GM12878 (cell line): ENCODE measurements at regions not wholly inside any gene's neighbourhood (a gene's known extent, or its start where the extent isn't known, plus 50 kb on each side); places are given as distances from the start of the nearest gene placed in this dataset.

ENCODE experiments used
- CBX5 ChIP-seq: sonication (generic); IDR thresholded peaks from 2 replicates; pipeline ENCODE4 v1.6.1; 2016; ENCODE audit warnings: low read depth, moderate library complexity, mild to moderate bottlenecking, inconsistent platforms
- CHD2 ChIP-seq: IDR thresholded peaks from 2 replicates; pipeline ENCODE4 v1.6.1; 2011; ENCODE audit warnings: low read depth, low read length, improper control_type of control experiment, borderline replicate concordance
- ELK1 ChIP-seq: IDR thresholded peaks from 2 replicates; pipeline ENCODE4 v1.6.1; 2012; ENCODE audit warnings: low read depth, low read length, improper control_type of control experiment
- EP300 ChIP-seq, 2 experiments: fragments of 150-350 bp in 1 of 2; IDR thresholded peaks; 2 replicates each; pipeline ENCODE4 v1.6.1; 2011 to 2012; ENCODE audit warnings: low read depth in 2 of 2, low read length in 2 of 2, borderline replicate concordance in 1 of 2, improper control_type of control experiment in 1 of 2, inconsistent platforms in 1 of 2; ENCODE audit not compliant: control insufficient read depth in 1 of 2
- HDAC2 ChIP-seq: fragments of 200-600 bp; sonication (generic); IDR thresholded peaks from 2 replicates; pipeline ENCODE4 v1.6.1; 2017
- IKZF2 ChIP-seq, 2 experiments: fragments of 450-650 bp; IDR thresholded peaks; 2 replicates each; pipeline ENCODE4 v1.6.1; 2017; ENCODE audit warnings: mild to moderate bottlenecking in 2 of 2, moderate library complexity in 2 of 2
- IRF5 ChIP-seq: fragments of 450-650 bp; IDR thresholded peaks from 2 replicates; pipeline ENCODE4 v1.6.1; 2017; ENCODE audit warnings: borderline replicate concordance
- JUND ChIP-seq: IDR thresholded peaks from 2 replicates; pipeline ENCODE4 v1.6.1; 2012; ENCODE audit warnings: low read depth, mild to moderate bottlenecking, low read length, improper control_type of control experiment, moderate library complexity
- MAX ChIP-seq: IDR thresholded peaks from 2 replicates; pipeline ENCODE4 v1.6.1; 2012; ENCODE audit warnings: low read depth, low read length, improper control_type of control experiment
- NFXL1 ChIP-seq: fragments of 450-650 bp; IDR thresholded peaks from 2 replicates; pipeline ENCODE4 v1.6.1; 2017; ENCODE audit warnings: antibody characterized with exemption, mild to moderate bottlenecking, borderline replicate concordance
- NFYA ChIP-seq: IDR thresholded peaks from 2 replicates; pipeline ENCODE4 v1.6.1; 2011; ENCODE audit warnings: low read depth, mild to moderate bottlenecking, low read length, improper control_type of control experiment, borderline replicate concordance
- NFYB ChIP-seq: IDR thresholded peaks from 2 replicates; pipeline ENCODE4 v1.6.1; 2011; ENCODE audit warnings: low read depth, mild to moderate bottlenecking, low read length, improper control_type of control experiment, moderate library complexity; ENCODE audit not compliant: insufficient read depth
- NR2C1 ChIP-seq: fragments of 450-650 bp; IDR thresholded peaks from 2 replicates; pipeline ENCODE4 v1.6.1; 2017; ENCODE audit warnings: antibody characterized with exemption, mild to moderate bottlenecking, moderate library complexity
- PAX5 ChIP-seq: IDR thresholded peaks from 2 replicates; pipeline ENCODE4 v1.6.1; 2011; ENCODE audit warnings: low read depth, low read length, borderline replicate concordance
- PBX3 ChIP-seq: IDR thresholded peaks from 2 replicates; pipeline ENCODE4 v1.6.1; 2011; ENCODE audit warnings: mild to moderate bottlenecking, low read depth, low read length, moderate library complexity; ENCODE audit not compliant: insufficient replicate concordance
- PML ChIP-seq: IDR thresholded peaks from 2 replicates; pipeline ENCODE4 v1.6.1; 2012; ENCODE audit warnings: low read length, inconsistent platforms
- POLR2A ChIP-seq: IDR thresholded peaks from 2 replicates; pipeline ENCODE4 v1.6.1; 2011; ENCODE audit warnings: low read depth, mild to moderate bottlenecking, low read length
- RAD21 ChIP-seq: IDR thresholded peaks from 2 replicates; pipeline ENCODE4 v1.6.1; 2011; ENCODE audit warnings: mild to moderate bottlenecking, low read depth, low read length, moderate library complexity; ENCODE audit not compliant: insufficient read depth
- RBBP5 ChIP-seq: fragments of 200-600 bp; sonication (generic); conservative IDR thresholded peaks from 2 replicates; pipeline ENCODE4 v1.6.1; 2016
- RUNX3 ChIP-seq: IDR thresholded peaks from 2 replicates; pipeline ENCODE4 v1.6.1; 2012; ENCODE audit warnings: low read length, inconsistent platforms
- SIN3A ChIP-seq: IDR thresholded peaks from 2 replicates; pipeline ENCODE4 v1.6.1; 2012; ENCODE audit warnings: low read depth, low read length, improper control_type of control experiment
- SIX5 ChIP-seq: IDR thresholded peaks from 2 replicates; pipeline ENCODE4 v1.6.1; 2011; ENCODE audit warnings: mild to moderate bottlenecking, low read depth, low read length, moderate library complexity; ENCODE audit not compliant: severe bottlenecking
- TAF1 ChIP-seq: IDR thresholded peaks from 2 replicates; pipeline ENCODE4 v1.6.1; 2011; ENCODE audit warnings: mild to moderate bottlenecking, low read depth, low read length, borderline replicate concordance
- TARDBP ChIP-seq: IDR thresholded peaks from 2 replicates; pipeline ENCODE4 v1.6.1; 2016; ENCODE audit warnings: borderline replicate concordance
- ZNF592 ChIP-seq: fragments of 450-650 bp; IDR thresholded peaks from 2 replicates; pipeline ENCODE4 v1.6.1; 2017; ENCODE audit warnings: mild to moderate bottlenecking, moderate library complexity

GRCh38 chr7:130945411-130945811, 211.4 kb upstream of the KLF14 start (continued):
- no peak for TF ChIP-seq PBX3
- no peak for TF ChIP-seq CHD2
- TF ChIP-seq NFYB, result no peak
- TF ChIP-seq RAD21, result no peak
- no peak for TF ChIP-seq ZNF592
- no peak for TF ChIP-seq PML
- TF ChIP-seq IRF5, result no peak
- no peak for TF ChIP-seq NFXL1
- TF ChIP-seq ELK1, result no peak
- no peak for TF ChIP-seq TAF1
- peak in 1 of 2 experiments; percentile 46; a peak in 2 of 4 replicates for TF ChIP-seq IKZF2 (IDR thresholded peaks at IDR 0.05)
- TF ChIP-seq EP300 (IDR thresholded peaks at IDR 0.05; ENCODE audit: borderline replicate concordance in 1 of 2, control insufficient read depth in 1 of 2, low read depth in 2 of 2, low read length in 2 of 2), result no peak; a peak in 1 of 4 replicates
- TF ChIP-seq CBX5, result no peak
- TF ChIP-seq PAX5, result no peak
- TF ChIP-seq JUND, result no peak
- no peak for TF ChIP-seq RBBP5
- no peak for TF ChIP-seq MAX
- TF ChIP-seq SIN3A, result no peak
- 0 out of 2 replicates have a peak, but pooled peaks have one; percentile 11 for TF ChIP-seq RUNX3
- no peak for TF ChIP-seq NFYA
- TF ChIP-seq HDAC2, result no peak
- peak; percentile 50 for TF ChIP-seq POLR2A
- no peak for TF ChIP-seq TARDBP
- no peak for TF ChIP-seq NR2C1
- TF ChIP-seq SIX5, result no peak
